Astrocyte of the spinal cord (primary cell): ENCODE measurements at regions not wholly inside any gene's neighbourhood (a gene's known extent, or its start where the extent isn't known, plus 50 kb on each side); places are given as distances from the start of the nearest gene placed in this dataset.

ENCODE experiments used
- DNase-seq: peaks from one replicate; pipeline ENCODE4 v3.0.0; 2011; ENCODE audit warnings: low read depth, low spot score
- H3K4me3 ChIP-seq: 2 replicates; pipeline ENCODE4 v1.5.1; 2011; ENCODE audit warnings: low read depth, mild to moderate bottlenecking, low read length, moderate library complexity
- in situ Hi-C: cut with HindIII; loops from 2 replicates; pipeline ENCODE4 v1.10.0; 2017; ENCODE audit warnings: low sequenced_read_pairs
- TF ChIP-seq, protein P1 (sequence below): IDR thresholded peaks from 2 replicates; pipeline ENCODE4 v1.5.1; 2012; ENCODE audit warnings: low read depth, mild to moderate bottlenecking, low read length, inconsistent platforms

DNA sequence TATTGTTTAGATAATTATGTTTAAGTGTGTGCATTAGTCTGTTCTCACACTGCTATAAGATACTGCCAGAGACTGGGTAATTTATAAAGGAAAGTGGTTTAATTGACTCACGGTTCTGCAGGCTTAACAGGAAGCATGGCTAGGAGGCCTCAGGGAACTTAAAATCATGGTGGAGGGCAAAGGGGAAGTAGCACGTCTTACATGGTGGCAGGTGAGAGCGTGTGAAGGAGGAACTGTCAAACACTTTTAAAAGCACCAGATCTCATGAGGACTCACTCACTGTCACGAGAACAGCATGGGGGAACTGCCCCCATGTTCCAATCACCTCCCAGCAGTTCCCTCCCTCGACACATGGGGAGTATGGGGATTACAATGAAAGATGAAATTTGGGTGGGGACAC lies 203.5 kb upstream of the GOT2 start:
- TF ChIP-seq, protein P1, sequence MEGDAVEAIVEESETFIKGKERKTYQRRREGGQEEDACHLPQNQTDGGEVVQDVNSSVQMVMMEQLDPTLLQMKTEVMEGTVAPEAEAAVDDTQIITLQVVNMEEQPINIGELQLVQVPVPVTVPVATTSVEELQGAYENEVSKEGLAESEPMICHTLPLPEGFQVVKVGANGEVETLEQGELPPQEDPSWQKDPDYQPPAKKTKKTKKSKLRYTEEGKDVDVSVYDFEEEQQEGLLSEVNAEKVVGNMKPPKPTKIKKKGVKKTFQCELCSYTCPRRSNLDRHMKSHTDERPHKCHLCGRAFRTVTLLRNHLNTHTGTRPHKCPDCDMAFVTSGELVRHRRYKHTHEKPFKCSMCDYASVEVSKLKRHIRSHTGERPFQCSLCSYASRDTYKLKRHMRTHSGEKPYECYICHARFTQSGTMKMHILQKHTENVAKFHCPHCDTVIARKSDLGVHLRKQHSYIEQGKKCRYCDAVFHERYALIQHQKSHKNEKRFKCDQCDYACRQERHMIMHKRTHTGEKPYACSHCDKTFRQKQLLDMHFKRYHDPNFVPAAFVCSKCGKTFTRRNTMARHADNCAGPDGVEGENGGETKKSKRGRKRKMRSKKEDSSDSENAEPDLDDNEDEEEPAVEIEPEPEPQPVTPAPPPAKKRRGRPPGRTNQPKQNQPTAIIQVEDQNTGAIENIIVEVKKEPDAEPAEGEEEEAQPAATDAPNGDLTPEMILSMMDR: no peak
- in situ Hi-C loops: no loop called here
- H3K4me3 ChIP-seq: no peak overlapping the region
- DNase-seq: no peak

DNA sequence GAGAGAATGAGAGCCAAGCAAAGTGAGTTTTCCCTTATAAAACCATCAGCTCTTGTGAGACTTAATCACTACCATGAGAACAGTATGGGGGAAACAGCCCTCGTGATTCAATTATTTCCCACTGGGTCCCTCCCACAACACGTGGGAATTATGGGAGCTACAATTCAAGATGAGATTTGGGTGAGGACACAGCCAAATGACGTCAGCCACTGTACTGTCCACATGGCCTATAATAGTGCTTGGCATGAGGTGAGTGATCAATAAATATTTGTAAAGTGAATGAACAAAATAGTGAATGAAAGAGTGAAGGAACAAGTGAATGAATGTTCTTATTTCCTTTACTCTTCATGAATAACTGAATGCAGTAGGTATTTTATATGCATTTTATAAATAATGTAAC lies 199.1 kb upstream of the GOT2 start:
- in situ Hi-C loops: no loop called here
- DNase-seq: no peak
- TF ChIP-seq, protein P1: no peak
- no peak overlapping the region for H3K4me3 ChIP-seq

DNA sequence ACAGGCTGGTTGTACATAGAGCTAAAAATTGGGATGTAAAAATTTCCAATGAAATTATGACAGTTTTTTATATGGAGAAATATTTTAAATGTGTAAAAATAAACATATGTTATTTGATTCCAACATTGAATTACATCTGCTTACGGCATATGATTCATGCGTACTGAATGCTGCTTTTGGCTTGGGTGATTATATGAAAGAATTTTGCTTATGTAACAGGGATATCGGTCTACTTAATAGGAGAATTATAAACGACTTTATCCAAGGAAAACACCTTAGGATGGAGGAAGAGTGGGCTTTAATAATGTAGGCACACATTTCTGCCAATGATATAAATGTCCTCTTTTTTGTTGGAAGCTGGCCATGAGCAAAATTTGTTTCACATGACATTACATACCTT lies 197.3 kb upstream of the GOT2 start:
- no peak overlapping the region for H3K4me3 ChIP-seq

DNA sequence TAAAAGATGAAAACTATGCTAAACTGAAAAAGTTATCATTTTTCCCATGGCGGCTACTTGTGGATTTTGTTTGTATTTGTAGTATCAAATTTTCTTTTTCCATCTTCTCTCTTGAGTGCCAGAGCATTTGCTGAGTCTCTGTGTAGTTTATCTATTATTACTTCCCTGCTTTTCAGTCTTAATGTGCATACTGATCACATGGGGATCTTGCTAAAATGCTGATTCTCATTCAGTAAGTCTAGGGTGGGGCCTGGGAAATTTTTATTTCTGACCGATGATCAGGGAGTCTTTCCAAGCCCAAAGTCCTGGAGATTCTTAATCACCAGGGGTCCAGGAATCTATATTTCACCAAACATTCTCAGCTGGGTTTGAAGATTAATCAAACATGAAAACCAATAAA lies 189.0 kb upstream of the GOT2 start:
- TF ChIP-seq, protein P1: no peak
- no peak for DNase-seq
- in situ Hi-C loops: no loop called here
- no peak overlapping the region for H3K4me3 ChIP-seq

More for the DNA sequence above, 197.3 kb upstream of the GOT2 start:
- TF ChIP-seq, protein P1: no peak
- in situ Hi-C loops: no loop called here
- no peak for DNase-seq

DNA sequence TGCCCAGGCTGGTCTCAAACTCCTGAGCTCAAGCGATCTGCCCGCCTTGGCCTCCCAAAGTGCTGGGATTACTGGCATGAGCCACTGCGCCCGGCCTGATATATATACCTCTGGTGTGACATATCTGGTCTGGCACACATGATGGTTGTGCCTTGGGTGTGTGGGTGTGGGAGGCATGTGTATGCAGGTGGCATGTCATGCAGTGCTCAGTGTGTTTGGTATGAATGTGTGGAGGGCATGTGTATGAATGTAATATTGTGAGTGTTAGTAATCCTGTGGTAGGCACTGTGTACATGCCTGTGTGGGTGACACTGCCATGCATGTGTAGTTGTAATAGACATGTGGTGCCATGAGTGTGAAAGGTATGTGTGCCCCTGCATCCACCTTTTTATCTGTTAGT lies 179.3 kb upstream of the GOT2 start:
- in situ Hi-C loops: no loop called here
- TF ChIP-seq, protein P1: no peak
- H3K4me3 ChIP-seq: no peak overlapping the region
- no peak for DNase-seq

DNA sequence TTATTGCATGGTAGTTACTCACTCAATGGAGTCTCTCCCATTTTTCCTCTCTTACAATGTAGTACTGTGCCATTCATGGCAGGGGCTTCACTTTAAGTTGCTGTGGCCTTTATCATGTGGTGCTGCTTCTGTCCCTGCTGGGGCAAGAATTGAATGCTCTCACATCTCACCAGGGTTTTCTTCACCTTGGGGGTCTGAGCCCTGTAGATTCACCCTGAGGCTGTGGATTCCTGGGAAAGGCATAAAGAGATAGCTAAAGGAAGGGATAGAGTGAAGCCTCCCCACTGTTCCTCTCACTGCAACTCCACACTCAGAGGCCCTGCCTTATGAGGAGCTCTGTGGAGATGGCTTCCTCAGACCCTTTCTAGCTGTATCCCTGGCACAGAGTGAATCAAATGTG lies 178.5 kb upstream of the GOT2 start:
- in situ Hi-C loops: no loop called here
- H3K4me3 ChIP-seq: no peak overlapping the region
- DNase-seq: no peak
- TF ChIP-seq, protein P1: no peak
